ENCODE measurements at regions not wholly inside any gene's neighbourhood (a gene's known extent, or its start where the extent isn't known, plus 50 kb on each side); places are given as distances from the start of the nearest gene placed in this dataset.

- Histone ChIP-seq H3K9me3 (ENCODE audit: control insufficient read depth in 4 of 4, insufficient read depth in 3 of 4, low read length in 3 of 4) (no peaks in the 10 kb centered on the region), H3K36me3 (ENCODE audit: control insufficient read depth in 4 of 4, insufficient read depth in 4 of 4, low read length in 4 of 4) (no peaks in the 10 kb centered on the region), H3K4me1 (ENCODE audit: control insufficient read depth in 5 of 5, insufficient read depth in 5 of 5, low read length in 5 of 5) (peaks cover 0 to 3% (median 0%) of the 10 kb centered on the region in 5 donors), H3K4me3 (no peak overlapping the region), H3K9ac (ENCODE audit: insufficient read depth in 1 of 2, low read length in 2 of 2) (no peak overlapping the region), H3K27ac (ENCODE audit: low read depth in 1 of 2, low read length in 1 of 2) (no peak overlapping the region), H3K27me3 (ENCODE audit: control insufficient read depth in 3 of 3, insufficient read depth in 3 of 3, low read length in 2 of 3) (peaks cover 0 to 5% (median 0%) of the 10 kb centered on the region in 3 donors)
- ATAC-seq (ENCODE audit: insufficient read depth, low FRiP score): no peak
- TF ChIP-seq CTCF (IDR thresholded peaks at IDR 0.05; ENCODE audit: control extremely low read depth, extremely low read depth): no peak
- no peak for DNase-seq
- WGBS, 2 donors: 70 to 82% methylated on average over 9 of the region's 9 CpGs
Observed at GRCh38 chr3:13258986-13259514, 161.1 kb downstream of the NUP210 start.

GRCh38 chr3:13258280-13258679 lies 161.8 kb downstream of the NUP210 start:
- Histone ChIP-seq H3K9me3 (ENCODE audit: control insufficient read depth in 4 of 4, insufficient read depth in 3 of 4, low read length in 3 of 4) (no peaks in the 10 kb centered on the region), H3K4me1 (ENCODE audit: control insufficient read depth in 5 of 5, insufficient read depth in 5 of 5, low read length in 5 of 5) (no peaks in the 10 kb centered on the region), H3K9ac (ENCODE audit: insufficient read depth in 1 of 2, low read length in 2 of 2) (no peak overlapping the region), H3K27me3 (ENCODE audit: control insufficient read depth in 3 of 3, insufficient read depth in 3 of 3, low read length in 2 of 3) (peaks cover 0 to 5% (median 0%) of the 10 kb centered on the region in 3 donors), H3K27ac (ENCODE audit: low read depth in 1 of 2, low read length in 1 of 2) (no peak overlapping the region), H3K4me3 (no peak overlapping the region), H3K36me3 (ENCODE audit: control insufficient read depth in 4 of 4, insufficient read depth in 4 of 4, low read length in 4 of 4) (no peaks in the 10 kb centered on the region)
- DNase-seq (no peak), ATAC-seq (ENCODE audit: insufficient read depth, low FRiP score) (no peak)
- 88 to 93% methylated on average over 4 of the region's 4 CpGs for WGBS, 2 donors
- no peak for TF ChIP-seq CTCF (IDR thresholded peaks at IDR 0.05; ENCODE audit: control extremely low read depth, extremely low read depth)

GRCh38 chr3:13257666-13258065 lies 162.5 kb downstream of the NUP210 start:
- no peaks in the 10 kb centered on the region for H3K9me3 ChIP-seq (ENCODE audit: control insufficient read depth in 4 of 4, insufficient read depth in 3 of 4, low read length in 3 of 4)
- DNase-seq (no peak), ATAC-seq (ENCODE audit: insufficient read depth, low FRiP score) (no peak)
- H3K27ac ChIP-seq (ENCODE audit: low read depth in 1 of 2, low read length in 1 of 2): no peak overlapping the region
- no peak overlapping the region for H3K9ac ChIP-seq (ENCODE audit: insufficient read depth in 1 of 2, low read length in 2 of 2)
- H3K4me1 ChIP-seq (ENCODE audit: control insufficient read depth in 5 of 5, insufficient read depth in 5 of 5, low read length in 5 of 5): no peaks in the 10 kb centered on the region
- peaks cover 0 to 5% (median 0%) of the 10 kb centered on the region in 3 donors for H3K27me3 ChIP-seq (ENCODE audit: control insufficient read depth in 3 of 3, insufficient read depth in 3 of 3, low read length in 2 of 3)
- no peaks in the 10 kb centered on the region for H3K36me3 ChIP-seq (ENCODE audit: control insufficient read depth in 4 of 4, insufficient read depth in 4 of 4, low read length in 4 of 4)
- TF ChIP-seq CTCF (IDR thresholded peaks at IDR 0.05; ENCODE audit: control extremely low read depth, extremely low read depth): no peak
- no peak overlapping the region for H3K4me3 ChIP-seq
- WGBS, 2 donors: 57 to 67% methylated on average over 4 of the region's 4 CpGs

- no peak for ATAC-seq (ENCODE audit: insufficient read depth, low FRiP score)
Observed at GRCh38 chr3:13256845-13257244, 163.3 kb downstream of the NUP210 start.

More at GRCh38 chr3:13256845-13257244, 163.3 kb downstream of the NUP210 start:
- Histone ChIP-seq H3K27me3 (ENCODE audit: control insufficient read depth in 3 of 3, insufficient read depth in 3 of 3, low read length in 2 of 3) (peaks cover 0 to 5% (median 0%) of the 10 kb centered on the region in 3 donors), H3K9me3 (ENCODE audit: control insufficient read depth in 4 of 4, insufficient read depth in 3 of 4, low read length in 3 of 4) (no peaks in the 10 kb centered on the region), H3K4me1 (ENCODE audit: control insufficient read depth in 5 of 5, insufficient read depth in 5 of 5, low read length in 5 of 5) (no peaks in the 10 kb centered on the region), H3K36me3 (ENCODE audit: control insufficient read depth in 4 of 4, insufficient read depth in 4 of 4, low read length in 4 of 4) (no peaks in the 10 kb centered on the region), H3K4me3 (no peak overlapping the region), H3K27ac (ENCODE audit: low read depth in 1 of 2, low read length in 1 of 2) (no peak overlapping the region), H3K9ac (ENCODE audit: insufficient read depth in 1 of 2, low read length in 2 of 2) (no peak overlapping the region)
- DNase-seq: no peak
- no peak for TF ChIP-seq CTCF (IDR thresholded peaks at IDR 0.05; ENCODE audit: control extremely low read depth, extremely low read depth)
- WGBS, 2 donors: 80 to 82% methylated on average over 8 of the region's 8 CpGs
